T-cell (primary cell): ENCODE measurements at regions not wholly inside any gene's neighbourhood (a gene's known extent, or its start where the extent isn't known, plus 50 kb on each side); places are given as distances from the start of the nearest gene placed in this dataset.

Experiments
- ATAC-seq, 4 experiments: fragments of 200-7000 bp in 3 of 4; fragments of 150-1000 bp in 1 of 4; cut with Tn5 transposase; replicated peaks in 1 of 4; 1 replicate in 3 of 4; 2 replicates in 1 of 4; pipeline ENCODE4 v1.10.0; 2021; ENCODE audit warnings: moderate library complexity in 3 of 4, mild to moderate bottlenecking in 2 of 4, moderate number of reproducible peaks in 1 of 4
- CTCF ChIA-PET, 2 donors: fragments of 300-600 bp; sonication (Branson Sonifier 250); formaldehyde crosslinking; loops; one replicate each; lab custom pipeline; 2022; ENCODE audit warnings: antibody characterized with exemption in 2 of 2; lab: Charles Lee
- POLR2A ChIA-PET, 2 donors: fragments of 300-600 bp; sonication (Branson Sonifier 250); formaldehyde crosslinking; loops; one replicate each; lab custom pipeline; 2022; ENCODE audit warnings: antibody characterized with exemption in 2 of 2; lab: Charles Lee
- DNase-seq, 35 experiments: peaks; one replicate each; pipeline versions ENCODE4 v3.0.0 to v3.0.0-alpha.2; 2013 to 2023
- H3K27ac ChIP-seq: one replicate; pipeline ENCODE4 v1.5.1; 2013; ENCODE audit warnings: low read length
- H3K27me3 ChIP-seq, 2 experiments: replicated peaks in 1 of 2; 1 replicate in 1 of 2; 2 replicates in 1 of 2; pipeline versions ENCODE4 v1.6.1 to v1.7.0; 2013; ENCODE audit warnings: low read length in 1 of 2, mixed read lengths in 1 of 2; ENCODE audit not compliant: control insufficient read depth in 2 of 2, insufficient read depth in 2 of 2; ENCODE audit errors: extremely low read depth in 1 of 2
- H3K36me3 ChIP-seq, 2 donors: 1 replicate in 1 of 2; 2 replicates in 1 of 2; pipeline versions ENCODE4 v1.6.1 to v1.7.0; 2013; ENCODE audit warnings: low read length in 1 of 2; ENCODE audit not compliant: control insufficient read depth in 2 of 2, insufficient read depth in 1 of 2; ENCODE audit errors: extremely low read depth in 1 of 2
- H3K4me1 ChIP-seq, 2 experiments: 1 replicate in 1 of 2; 2 replicates in 1 of 2; pipeline versions ENCODE4 v1.6.1 to v1.7.0; 2013; ENCODE audit warnings: low read length in 2 of 2, mixed read lengths in 1 of 2; ENCODE audit not compliant: insufficient read depth in 2 of 2, control insufficient read depth in 1 of 2; ENCODE audit errors: extremely low read depth in 1 of 2
- H3K4me3 ChIP-seq, 2 donors: 1 replicate in 1 of 2; 2 replicates in 1 of 2; pipeline versions ENCODE4 v1.5.1 to v1.7.0; 2013; ENCODE audit warnings: mild to moderate bottlenecking in 2 of 2, low read length in 1 of 2, moderate library complexity in 1 of 2; ENCODE audit not compliant: control insufficient read depth in 1 of 2; ENCODE audit errors: extremely low read depth in 1 of 2
- H3K9me3 ChIP-seq: 2 replicates; pipeline ENCODE4 v1.7.0; 2013
- H3K27ac Mint-ChIP-seq, 2 donors: one replicate each; pipeline ENCODE4 v1.8.0; 2020 to 2021; ENCODE audit warnings: mild to moderate bottlenecking in 2 of 2, mixed read lengths in 2 of 2
- H3K27me3 Mint-ChIP-seq, 2 donors: one replicate each; pipeline ENCODE4 v1.8.0; 2021 to 2022; ENCODE audit warnings: mixed read lengths in 2 of 2
- H3K36me3 Mint-ChIP-seq: one replicate; pipeline ENCODE4 v1.8.0; 2021; ENCODE audit warnings: mixed read lengths
- H3K4me1 Mint-ChIP-seq, 3 donors: one replicate each; pipeline ENCODE4 v1.8.0; 2020 to 2022; ENCODE audit warnings: mixed read lengths in 3 of 3, mild to moderate bottlenecking in 1 of 3
- H3K4me3 Mint-ChIP-seq, 3 donors: one replicate each; pipeline ENCODE4 v1.8.0; 2020 to 2022; ENCODE audit warnings: mild to moderate bottlenecking in 3 of 3, mixed read lengths in 3 of 3, moderate library complexity in 3 of 3
- H3K9me3 Mint-ChIP-seq, 3 donors: one replicate each; pipeline ENCODE4 v1.8.0; 2020 to 2022; ENCODE audit warnings: mixed read lengths in 3 of 3
- WGBS: methylation state at CpG from one replicate; pipeline ENCODE4 v1.1.5; 2013; ENCODE audit warnings: missing lambda C conversion rate; ENCODE audit not compliant: insufficient coverage; 5-methylcytosine and 5-hydroxymethylcytosine counted together

DNA sequence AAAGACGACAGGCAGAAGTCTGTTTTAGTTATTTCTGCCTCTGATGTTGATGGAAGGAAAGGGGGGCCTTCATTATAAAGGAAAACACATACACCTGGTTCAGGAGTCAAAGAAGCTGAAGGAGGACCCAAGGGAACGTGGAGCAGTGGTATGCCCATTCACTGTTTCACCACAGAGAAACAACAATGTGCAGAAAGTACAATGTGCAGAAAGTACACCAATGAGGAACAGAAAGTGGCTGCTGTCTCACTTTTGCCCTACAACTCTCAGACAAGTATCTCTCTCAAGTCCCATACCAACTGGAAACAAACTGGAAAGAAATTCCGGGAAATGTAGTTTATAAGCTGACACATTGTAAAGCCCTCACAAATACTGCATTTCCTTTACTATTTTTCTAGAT, 564.5 kb downstream of the TRAM1L1 start:
- ATAC-seq (no peak), DNase-seq (no peak)
- no peak overlapping the region for H3K4me3 ChIP-seq
- no peaks in the 10 kb centered on the region for H3K9me3 ChIP-seq
- H3K9me3 Mint-ChIP-seq: peaks cover 6 to 22% (median 19%) of the 10 kb centered on the region in 3 donors
- no peaks in the 10 kb centered on the region for H3K4me1 Mint-ChIP-seq
- H3K27me3 Mint-ChIP-seq: no peaks in the 10 kb centered on the region
- no peaks in the 10 kb centered on the region for H3K27me3 ChIP-seq
- no CpG with 5 or more reads among the region's 3 CpGs for WGBS
- no peaks in the 10 kb centered on the region for H3K36me3 ChIP-seq
- POLR2A ChIA-PET: no interaction called here
- H3K27ac ChIP-seq: no peak overlapping the region
- CTCF ChIA-PET: no interaction called here
- no peak overlapping the region for H3K27ac Mint-ChIP-seq
- H3K36me3 Mint-ChIP-seq: no peaks in the 10 kb centered on the region
- H3K4me3 Mint-ChIP-seq: no peak overlapping the region
- no peaks in the 10 kb centered on the region for H3K4me1 ChIP-seq

DNA sequence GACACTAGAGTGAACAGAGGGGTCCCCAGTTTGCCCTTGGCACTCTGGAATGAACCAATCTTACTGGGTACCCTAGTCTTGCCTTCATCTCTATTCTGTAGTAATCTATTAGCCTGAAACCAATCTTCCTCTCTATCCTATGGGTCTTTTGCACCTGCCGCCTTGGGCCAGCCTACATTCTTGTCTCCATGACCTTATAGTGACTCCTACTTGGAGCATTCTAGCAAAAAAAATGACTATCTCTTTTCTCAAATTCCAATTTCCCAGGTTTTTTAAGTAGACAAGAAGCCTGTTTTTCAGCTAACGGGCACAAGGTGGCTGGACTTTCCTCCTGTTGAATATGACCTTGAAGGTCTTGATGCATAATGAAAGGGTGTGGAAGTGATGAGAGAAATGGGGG, 568.7 kb downstream of the TRAM1L1 start:
- DNase-seq: no peak
- Mint-ChIP-seq H3K9me3 (peaks cover 6 to 36% (median 30%) of the 10 kb centered on the region in 3 donors), H3K27ac (no peak overlapping the region), H3K27me3 (no peaks in the 10 kb centered on the region), H3K36me3 (no peaks in the 10 kb centered on the region), H3K4me3 (no peak overlapping the region), H3K4me1 (no peaks in the 10 kb centered on the region)
- no peak overlapping the region for H3K4me3 ChIP-seq
- H3K9me3 ChIP-seq: no peaks in the 10 kb centered on the region
- H3K36me3 ChIP-seq: no peaks in the 10 kb centered on the region
- POLR2A ChIA-PET: no interaction called here
- no peaks in the 10 kb centered on the region for H3K4me1 ChIP-seq
- whole genome bisulfite sequencing: 80% methylated on average over 1 of the region's 2 CpGs
- no peak overlapping the region for H3K27ac ChIP-seq
- ATAC-seq: no peak
- no peaks in the 10 kb centered on the region for H3K27me3 ChIP-seq
- CTCF ChIA-PET: no interaction called here

DNA sequence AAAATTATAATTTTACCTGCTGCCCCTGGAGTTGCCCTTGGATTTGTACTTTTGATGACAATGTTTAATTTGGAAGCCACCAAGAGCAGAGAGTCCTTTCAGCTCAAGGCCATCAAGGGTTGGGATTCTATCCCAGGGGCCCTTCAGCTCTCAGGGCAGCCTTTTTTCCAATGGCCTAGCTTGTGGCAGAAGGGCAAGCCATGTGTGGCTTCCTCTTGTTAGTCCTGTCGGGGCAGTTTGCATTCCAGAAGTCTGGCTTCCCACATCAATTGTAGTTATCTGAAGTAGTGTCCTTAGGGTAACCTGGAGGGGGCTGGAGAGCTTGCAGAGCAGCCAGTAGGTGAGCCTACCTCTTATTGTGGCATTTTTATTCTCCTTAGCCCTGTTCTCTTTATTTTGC, 569.4 kb downstream of the TRAM1L1 start:
- no peaks in the 10 kb centered on the region for H3K9me3 ChIP-seq
- no peak overlapping the region for H3K27ac ChIP-seq
- CTCF ChIA-PET: no interaction called here
- DNase-seq (no peak), ATAC-seq (no peak)
- no peaks in the 10 kb centered on the region for H3K36me3 ChIP-seq
- Mint-ChIP-seq H3K4me1 (no peaks in the 10 kb centered on the region), H3K4me3 (no peak overlapping the region), H3K27me3 (no peaks in the 10 kb centered on the region), H3K9me3 (peaks cover 6 to 36% (median 34%) of the 10 kb centered on the region in 3 donors), H3K27ac (no peak overlapping the region), H3K36me3 (no peaks in the 10 kb centered on the region)
- no peaks in the 10 kb centered on the region for H3K4me1 ChIP-seq
- H3K4me3 ChIP-seq: no peak overlapping the region
- H3K27me3 ChIP-seq: no peaks in the 10 kb centered on the region
- no CpG with 5 or more reads among the region's 1 CpG for whole genome bisulfite sequencing
- POLR2A ChIA-PET: no interaction called here

DNA sequence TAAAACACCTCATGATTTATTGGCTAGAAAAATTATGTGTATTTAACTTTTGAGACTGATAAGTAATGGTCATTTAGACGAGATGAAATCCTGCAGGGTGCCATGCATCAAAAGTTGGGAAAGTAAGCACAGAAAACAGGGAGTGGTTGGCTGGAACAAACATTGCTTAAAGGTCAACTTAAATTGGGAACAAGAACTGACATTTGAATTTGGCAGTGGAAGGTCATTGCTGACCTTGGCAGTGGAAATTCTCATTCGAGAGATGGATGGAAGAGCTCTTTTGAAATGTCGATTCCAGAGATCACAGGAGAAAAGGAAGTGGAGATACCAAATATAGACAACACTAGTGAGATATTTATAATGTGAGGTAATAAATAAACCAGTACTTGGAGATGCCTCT, 572.8 kb downstream of the TRAM1L1 start:
- Mint-ChIP-seq H3K4me3 (no peak overlapping the region), H3K27ac (no peak overlapping the region), H3K36me3 (no peaks in the 10 kb centered on the region), H3K9me3 (peaks cover 1 to 24% (median 18%) of the 10 kb centered on the region in 3 donors), H3K4me1 (no peaks in the 10 kb centered on the region), H3K27me3 (no peaks in the 10 kb centered on the region)
- Histone ChIP-seq H3K4me3 (no peak overlapping the region), H3K36me3 (no peaks in the 10 kb centered on the region), H3K4me1 (no peaks in the 10 kb centered on the region), H3K27ac (no peak overlapping the region), H3K27me3 (no peaks in the 10 kb centered on the region), H3K9me3 (no peaks in the 10 kb centered on the region)
- WGBS: 36% methylated on average over 1 of the region's 3 CpGs
- POLR2A ChIA-PET: no interaction called here
- no peak for DNase-seq
- no peak for ATAC-seq
- CTCF ChIA-PET: no interaction called here

DNA sequence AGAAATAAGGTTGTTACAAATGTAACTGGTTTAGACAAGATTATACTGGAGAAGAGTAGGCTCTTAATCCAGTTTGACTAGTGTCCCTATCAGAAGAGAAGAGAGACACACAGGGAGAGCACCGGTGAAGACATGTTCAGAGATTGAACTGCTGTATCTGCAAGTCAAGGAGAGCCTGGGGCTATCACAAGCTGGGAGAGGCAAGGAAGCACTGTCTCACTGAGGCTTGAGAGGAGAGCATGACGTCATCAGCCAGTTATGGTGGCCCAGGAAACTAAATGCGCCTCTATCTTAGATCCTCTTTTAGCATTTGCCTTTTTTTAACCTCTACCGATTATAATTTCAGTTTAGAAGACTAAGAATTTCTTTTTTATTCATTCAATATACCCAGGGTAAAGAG, 583.4 kb downstream of the TRAM1L1 start:
- H3K27me3 Mint-ChIP-seq: no peaks in the 10 kb centered on the region
- ATAC-seq (no peak), DNase-seq (no peak)
- ChIA-PET CTCF (interaction anchor here in 1 of 2 donors (0.6 kb wide), 1 partner anchor 415 kb away, joined by 3 read pairs; no protein-coding TSS in a partner anchor), POLR2A (no interaction called here)
- Histone ChIP-seq H3K4me3 (no peak overlapping the region), H3K9me3 (no peaks in the 10 kb centered on the region), H3K4me1 (no peaks in the 10 kb centered on the region), H3K27ac (no peak overlapping the region), H3K27me3 (no peaks in the 10 kb centered on the region), H3K36me3 (no peaks in the 10 kb centered on the region)
- H3K4me3 Mint-ChIP-seq: no peak overlapping the region
- H3K27ac Mint-ChIP-seq: no peak overlapping the region
- 40% methylated on average over 1 of the region's 4 CpGs for WGBS
- no peaks in the 10 kb centered on the region for H3K4me1 Mint-ChIP-seq
- no peaks in the 10 kb centered on the region for H3K36me3 Mint-ChIP-seq
- peaks cover 0 to 2% (median 0%) of the 10 kb centered on the region in 3 donors for H3K9me3 Mint-ChIP-seq

DNA sequence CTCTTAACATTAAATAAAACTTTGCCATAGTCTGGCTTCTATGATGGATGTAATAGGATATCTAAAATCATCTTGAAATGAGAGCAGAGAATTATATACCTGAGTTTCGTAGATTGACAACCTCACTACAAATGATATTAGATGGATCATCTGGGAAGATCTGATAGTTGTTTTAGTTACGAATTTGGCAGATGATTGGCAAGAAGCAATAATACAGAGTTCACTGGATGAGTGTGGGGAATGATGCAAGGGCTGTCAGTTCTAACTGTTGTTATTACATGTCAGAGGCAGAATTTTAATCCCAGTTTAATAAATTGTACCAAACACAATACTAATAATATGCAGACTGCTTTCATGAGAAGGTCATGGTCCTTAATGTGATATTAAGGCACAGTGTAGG, 585.2 kb downstream of the TRAM1L1 start:
- ATAC-seq (no peak), DNase-seq (no peak)
- H3K9me3 Mint-ChIP-seq: peaks cover 0 to 2% (median 0%) of the 10 kb centered on the region in 3 donors
- ChIA-PET CTCF (no interaction called here), POLR2A (no interaction called here)
- no peaks in the 10 kb centered on the region for H3K4me1 Mint-ChIP-seq
- no CpG with 5 or more reads among the region's 2 CpGs for WGBS
- no peaks in the 10 kb centered on the region for H3K27me3 ChIP-seq
- no peak overlapping the region for H3K27ac Mint-ChIP-seq
- H3K36me3 ChIP-seq: no peaks in the 10 kb centered on the region
- no peaks in the 10 kb centered on the region for H3K36me3 Mint-ChIP-seq
- H3K27ac ChIP-seq: no peak overlapping the region
- no peak overlapping the region for H3K4me3 Mint-ChIP-seq
- H3K9me3 ChIP-seq: no peaks in the 10 kb centered on the region
- no peaks in the 10 kb centered on the region for H3K27me3 Mint-ChIP-seq
- no peaks in the 10 kb centered on the region for H3K4me1 ChIP-seq
- no peak overlapping the region for H3K4me3 ChIP-seq

DNA sequence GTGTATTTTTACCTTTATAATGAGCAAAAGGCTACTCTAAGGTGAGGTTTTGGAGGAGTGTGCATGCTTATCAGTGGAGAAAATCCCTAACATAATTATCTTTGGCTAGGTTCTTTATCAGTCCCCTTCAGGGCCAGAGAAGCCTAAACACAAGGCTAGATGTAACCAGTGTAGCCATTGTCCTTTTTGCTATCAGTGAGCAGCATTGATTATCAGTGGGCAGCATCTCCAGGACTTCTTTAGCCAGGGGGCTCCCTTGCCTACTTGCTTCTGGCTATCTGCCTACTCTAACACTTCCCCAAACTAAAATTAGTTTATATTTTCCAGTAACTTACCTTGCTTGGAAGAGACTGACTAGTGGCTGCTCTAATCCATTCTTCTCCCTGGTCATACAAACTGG, 595.6 kb downstream of the TRAM1L1 start:
- H3K36me3 ChIP-seq: no peaks in the 10 kb centered on the region
- no peaks in the 10 kb centered on the region for H3K36me3 Mint-ChIP-seq
- no peaks in the 10 kb centered on the region for H3K4me1 Mint-ChIP-seq
- H3K4me3 Mint-ChIP-seq: no peak overlapping the region
- no peak overlapping the region for H3K27ac ChIP-seq
- no peak overlapping the region for H3K27ac Mint-ChIP-seq
- ChIA-PET CTCF (no interaction called here), POLR2A (no interaction called here)
- H3K4me3 ChIP-seq: no peak overlapping the region
- no peak for ATAC-seq
- H3K9me3 ChIP-seq: no peaks in the 10 kb centered on the region
- no peaks in the 10 kb centered on the region for H3K4me1 ChIP-seq
- no peaks in the 10 kb centered on the region for H3K27me3 ChIP-seq
- H3K27me3 Mint-ChIP-seq: no peaks in the 10 kb centered on the region
- peaks cover 5 to 7% (median 5%) of the 10 kb centered on the region in 3 donors for H3K9me3 Mint-ChIP-seq
- DNase-seq: no peak
